ENCODE measurements at regions not wholly inside any gene's neighbourhood (a gene's known extent, or its start where the extent isn't known, plus 50 kb on each side); places are given as distances from the start of the nearest gene placed in this dataset.

- DNase-seq (ENCODE audit: insufficient read length, low spot score, missing footprints), result no peak
- Histone ChIP-seq H2AFZ (ENCODE audit: low read length) (no peak overlapping the region), H3K4me2 (ENCODE audit: insufficient read depth, low read length) (no peak overlapping the region), H3K4me1 (ENCODE audit: insufficient read depth, low read length) (no peaks in the 10 kb centered on the region), H3K4me3 (ENCODE audit: insufficient read depth, low read length) (no peak overlapping the region), H3K27me3 (ENCODE audit: insufficient read depth, low read length) (no peaks in the 10 kb centered on the region), H3K36me3 (ENCODE audit: insufficient read depth, low read length) (no peaks in the 10 kb centered on the region), H3K79me2 (ENCODE audit: insufficient read depth, low read length) (no peaks in the 10 kb centered on the region), H4K20me1 (ENCODE audit: insufficient read depth, low read length) (no peaks in the 10 kb centered on the region), H3K9me3 (ENCODE audit: low read depth, low read length) (no peaks in the 10 kb centered on the region), H3K27ac (ENCODE audit: low read depth, low read length) (no peak overlapping the region)
- TF ChIP-seq CTCF (IDR thresholded peaks at IDR 0.05; ENCODE audit: extremely low read depth, low read depth, low read length), result no peak
Measured at GRCh38 chr16:64321066-64321465, 800.8 kb downstream of the CDH11 start.

- Histone ChIP-seq H3K36me3 (ENCODE audit: insufficient read depth, low read length) (no peaks in the 10 kb centered on the region), H3K27me3 (ENCODE audit: insufficient read depth, low read length) (no peaks in the 10 kb centered on the region), H4K20me1 (ENCODE audit: insufficient read depth, low read length) (no peaks in the 10 kb centered on the region), H3K4me1 (ENCODE audit: insufficient read depth, low read length) (no peaks in the 10 kb centered on the region), H3K9me3 (ENCODE audit: low read depth, low read length) (no peaks in the 10 kb centered on the region), H3K4me2 (ENCODE audit: insufficient read depth, low read length) (no peak overlapping the region), H3K79me2 (ENCODE audit: insufficient read depth, low read length) (no peaks in the 10 kb centered on the region), H3K27ac (ENCODE audit: low read depth, low read length) (no peak overlapping the region), H2AFZ (ENCODE audit: low read length) (no peak overlapping the region), H3K4me3 (ENCODE audit: insufficient read depth, low read length) (no peak overlapping the region)
- TF ChIP-seq CTCF (IDR thresholded peaks at IDR 0.05; ENCODE audit: extremely low read depth, low read depth, low read length), result no peak
- DNase-seq (ENCODE audit: insufficient read length, low spot score, missing footprints), result no peak
Measured at GRCh38 chr16:64317601-64318000, 804.3 kb downstream of the CDH11 start.

- no peak for TF ChIP-seq CTCF (IDR thresholded peaks at IDR 0.05; ENCODE audit: extremely low read depth, low read depth, low read length)
- no peak for DNase-seq (ENCODE audit: insufficient read length, low spot score, missing footprints)
Measured at GRCh38 chr16:64313726-64314125, 808.1 kb downstream of the CDH11 start.

GRCh38 chr16:64312980-64313379 is 808.9 kb downstream of the CDH11 start:
- Histone ChIP-seq H3K27me3 (ENCODE audit: insufficient read depth, low read length) (no peaks in the 10 kb centered on the region), H3K9me3 (ENCODE audit: low read depth, low read length) (no peaks in the 10 kb centered on the region), H4K20me1 (ENCODE audit: insufficient read depth, low read length) (no peaks in the 10 kb centered on the region), H3K27ac (ENCODE audit: low read depth, low read length) (no peak overlapping the region), H2AFZ (ENCODE audit: low read length) (no peak overlapping the region), H3K4me1 (ENCODE audit: insufficient read depth, low read length) (no peaks in the 10 kb centered on the region), H3K79me2 (ENCODE audit: insufficient read depth, low read length) (no peaks in the 10 kb centered on the region), H3K4me3 (ENCODE audit: insufficient read depth, low read length) (no peak overlapping the region), H3K36me3 (ENCODE audit: insufficient read depth, low read length) (no peaks in the 10 kb centered on the region), H3K4me2 (ENCODE audit: insufficient read depth, low read length) (no peak overlapping the region)
- TF ChIP-seq CTCF (IDR thresholded peaks at IDR 0.05; ENCODE audit: extremely low read depth, low read depth, low read length), result no peak
- DNase-seq (ENCODE audit: insufficient read length, low spot score, missing footprints), result no peak

More at GRCh38 chr16:64313726-64314125, 808.1 kb downstream of the CDH11 start:
- Histone ChIP-seq H3K9me3 (ENCODE audit: low read depth, low read length) (no peaks in the 10 kb centered on the region), H3K4me2 (ENCODE audit: insufficient read depth, low read length) (no peak overlapping the region), H3K27ac (ENCODE audit: low read depth, low read length) (no peak overlapping the region), H2AFZ (ENCODE audit: low read length) (no peak overlapping the region), H3K4me3 (ENCODE audit: insufficient read depth, low read length) (no peak overlapping the region), H3K4me1 (ENCODE audit: insufficient read depth, low read length) (no peaks in the 10 kb centered on the region), H4K20me1 (ENCODE audit: insufficient read depth, low read length) (no peaks in the 10 kb centered on the region), H3K79me2 (ENCODE audit: insufficient read depth, low read length) (no peaks in the 10 kb centered on the region), H3K36me3 (ENCODE audit: insufficient read depth, low read length) (no peaks in the 10 kb centered on the region), H3K27me3 (ENCODE audit: insufficient read depth, low read length) (no peaks in the 10 kb centered on the region)

All from osteoblast (primary cell).